ELF-1 (cell line): ENCODE measurements at regions not wholly inside any gene's neighbourhood (a gene's known extent, or its start where the extent isn't known, plus 50 kb on each side); places are given as distances from the start of the nearest gene placed in this dataset.

Experiments used
- DNase-seq: peaks from one replicate; pipeline ENCODE4 v3.0.0-alpha.2; 2016; ENCODE audit warnings: low read depth, low spot score

DNA sequence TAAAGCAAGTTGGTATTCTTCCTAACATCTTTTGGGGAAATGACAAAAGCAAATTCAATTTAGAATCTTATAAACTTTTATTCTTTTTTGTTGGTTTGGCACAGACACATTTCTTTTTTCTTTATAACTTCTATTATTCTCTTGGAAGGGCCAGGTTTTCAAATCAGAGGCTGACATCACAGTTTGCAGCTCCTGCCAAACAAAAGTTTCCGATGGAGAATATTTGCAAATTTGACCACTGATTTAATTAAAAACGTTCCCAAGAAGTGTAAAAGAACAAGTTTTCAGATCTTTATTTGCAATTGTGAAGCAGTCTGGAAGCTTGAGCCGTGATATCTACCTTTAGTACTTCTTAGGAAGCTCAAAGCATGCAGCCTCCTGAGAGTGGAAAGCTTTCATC lies 53.8 kb upstream of the CD83 start:
- DNase-seq = no peak

DNA sequence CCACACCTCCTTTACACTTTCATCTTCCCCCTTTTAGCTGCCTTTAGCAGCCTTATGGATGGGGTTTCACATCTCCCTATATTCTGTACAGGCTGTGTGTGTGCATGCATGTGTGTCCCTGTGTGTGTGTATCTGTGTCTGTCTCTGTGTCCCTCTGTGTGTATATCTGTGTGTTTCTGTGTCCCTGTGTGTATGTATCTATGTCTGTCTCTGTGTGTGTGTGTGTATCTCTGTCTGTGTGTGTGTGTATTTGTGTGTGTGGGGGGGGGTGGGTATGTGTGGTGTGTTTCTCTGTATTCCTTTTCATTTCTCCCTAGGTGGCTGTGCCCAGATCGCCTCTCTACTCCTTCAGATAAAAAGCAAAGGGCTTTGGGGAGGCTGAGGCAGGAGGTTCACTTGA lies 52.2 kb upstream of the CD83 start:
- DNase-seq = no peak

DNA sequence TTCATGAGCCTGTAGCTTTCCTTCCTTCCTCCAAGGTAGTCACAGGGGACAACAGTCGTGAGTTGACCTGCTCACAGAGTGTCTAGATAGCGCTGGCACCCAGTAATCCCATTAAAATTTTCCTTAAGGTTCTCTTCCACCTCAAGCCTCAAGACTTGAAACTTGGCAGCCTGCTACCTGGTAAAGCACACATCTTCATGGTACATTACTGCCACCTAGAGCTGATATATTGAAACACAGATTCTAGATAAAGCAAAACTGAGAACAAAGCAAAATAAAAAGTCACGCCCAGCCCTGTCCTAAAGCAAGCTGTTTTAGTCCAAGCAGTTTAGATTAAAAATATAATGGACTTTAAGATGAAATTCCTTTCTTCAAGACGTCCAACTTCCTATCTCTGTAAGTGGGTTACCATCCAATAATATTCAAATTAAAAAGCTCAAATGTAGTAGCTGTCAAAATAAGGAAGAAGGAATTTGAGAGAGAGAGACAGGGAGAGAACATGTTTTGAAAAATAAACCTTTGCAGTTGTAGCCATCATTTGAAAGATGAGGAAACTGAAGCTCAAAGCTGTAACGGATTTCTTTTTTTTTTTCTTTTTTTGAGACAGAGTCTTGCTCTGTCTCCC lies 50.7 kb upstream of the CD83 start:
- DNase-seq = peak; percentile 30

DNA sequence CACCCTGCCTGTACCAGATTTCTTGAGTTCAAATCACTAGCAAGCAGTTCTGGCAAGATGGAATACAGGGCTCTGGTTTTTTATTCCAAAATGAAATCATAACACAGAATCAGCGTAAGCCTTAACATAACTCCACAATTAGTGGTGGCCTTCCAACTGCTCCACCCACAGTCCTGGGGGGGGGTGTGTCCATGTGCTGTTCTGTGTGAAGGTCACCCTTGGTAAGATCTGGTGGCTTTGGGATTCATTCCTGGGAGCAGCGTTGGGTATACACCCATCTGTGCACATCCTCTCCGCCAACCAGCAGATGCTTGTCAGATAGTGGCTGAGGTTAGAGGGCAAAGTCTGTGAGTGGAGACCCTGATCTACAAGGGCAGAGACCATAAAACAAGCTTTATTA lies 49.9 kb upstream of the CD83 start:
- DNase-seq = no peak
